ENCODE measurements at regions not wholly inside any gene's neighbourhood (a gene's known extent, or its start where the extent isn't known, plus 50 kb on each side); places are given as distances from the start of the nearest gene placed in this dataset.
"Not testable (repeated sequence)": the region's sequence is repeated elsewhere in the genome, so short reads cannot be mapped to it uniquely, and the experiment has no call there.

DNA sequence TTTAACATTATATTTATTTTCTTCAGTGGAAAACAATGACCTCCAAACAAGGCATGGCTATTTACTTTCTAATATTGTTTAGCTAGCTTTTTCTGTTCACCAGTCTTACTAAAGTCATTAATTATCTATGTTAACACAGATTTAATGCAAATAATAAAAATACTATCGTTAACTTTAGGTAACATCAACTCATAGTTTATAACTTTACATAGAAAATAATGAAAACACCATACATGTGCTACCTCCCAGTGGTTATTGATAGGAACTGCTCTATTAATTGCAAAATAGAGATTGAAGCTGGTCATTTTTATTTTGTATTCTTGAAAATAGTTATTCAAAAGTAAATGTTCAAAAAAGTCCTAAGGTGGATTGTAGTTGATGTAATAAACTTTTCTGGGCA is 78.3 kb upstream of the HCN1 start:
- no peak overlapping the region for H3K4me3 Mint-ChIP-seq (ENCODE audit: unreplicated experiment)
- DNase-seq (ENCODE audit: low spot score), result no peak
- H3K9me3 Mint-ChIP-seq (ENCODE audit: low read depth), result peaks cover 15% of the 10 kb centered on the region
- no peaks in the 10 kb centered on the region for H3K4me1 Mint-ChIP-seq (ENCODE audit: low read depth)
- H3K27ac Mint-ChIP-seq (ENCODE audit: unreplicated experiment), result no peak overlapping the region
- H3K27me3 Mint-ChIP-seq (ENCODE audit: low read depth), result no peaks in the 10 kb centered on the region
- TF ChIP-seq, protein P1, sequence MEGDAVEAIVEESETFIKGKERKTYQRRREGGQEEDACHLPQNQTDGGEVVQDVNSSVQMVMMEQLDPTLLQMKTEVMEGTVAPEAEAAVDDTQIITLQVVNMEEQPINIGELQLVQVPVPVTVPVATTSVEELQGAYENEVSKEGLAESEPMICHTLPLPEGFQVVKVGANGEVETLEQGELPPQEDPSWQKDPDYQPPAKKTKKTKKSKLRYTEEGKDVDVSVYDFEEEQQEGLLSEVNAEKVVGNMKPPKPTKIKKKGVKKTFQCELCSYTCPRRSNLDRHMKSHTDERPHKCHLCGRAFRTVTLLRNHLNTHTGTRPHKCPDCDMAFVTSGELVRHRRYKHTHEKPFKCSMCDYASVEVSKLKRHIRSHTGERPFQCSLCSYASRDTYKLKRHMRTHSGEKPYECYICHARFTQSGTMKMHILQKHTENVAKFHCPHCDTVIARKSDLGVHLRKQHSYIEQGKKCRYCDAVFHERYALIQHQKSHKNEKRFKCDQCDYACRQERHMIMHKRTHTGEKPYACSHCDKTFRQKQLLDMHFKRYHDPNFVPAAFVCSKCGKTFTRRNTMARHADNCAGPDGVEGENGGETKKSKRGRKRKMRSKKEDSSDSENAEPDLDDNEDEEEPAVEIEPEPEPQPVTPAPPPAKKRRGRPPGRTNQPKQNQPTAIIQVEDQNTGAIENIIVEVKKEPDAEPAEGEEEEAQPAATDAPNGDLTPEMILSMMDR (IDR thresholded peaks at IDR 0.05), result peak; percentile 63
- H3K36me3 Mint-ChIP-seq (ENCODE audit: low read depth), result no peaks in the 10 kb centered on the region

DNA sequence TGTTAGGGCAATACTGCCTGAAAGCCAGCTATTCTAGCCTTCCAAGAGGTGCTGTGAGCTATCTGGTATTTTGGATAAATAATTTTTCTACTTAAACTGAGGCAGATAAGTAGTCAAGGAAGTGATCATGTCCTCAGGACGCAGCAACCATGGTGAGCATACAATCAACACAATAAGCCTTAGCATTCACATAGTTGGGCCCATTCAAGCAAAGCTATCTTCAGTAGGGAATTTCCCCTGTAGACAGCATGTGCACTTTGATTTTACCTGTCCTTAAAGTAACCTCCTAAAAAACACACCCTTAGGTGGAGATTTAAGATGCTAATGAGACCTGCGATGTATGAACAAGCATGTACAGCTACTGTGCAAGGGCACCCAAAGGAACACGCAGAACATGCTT is 76.2 kb upstream of the HCN1 start:
- Mint-ChIP-seq H3K9me3 (ENCODE audit: low read depth) (peaks cover 4% of the 10 kb centered on the region), H3K4me3 (ENCODE audit: unreplicated experiment) (no peak overlapping the region), H3K4me1 (ENCODE audit: low read depth) (no peaks in the 10 kb centered on the region), H3K27me3 (ENCODE audit: low read depth) (no peaks in the 10 kb centered on the region), H3K36me3 (ENCODE audit: low read depth) (no peaks in the 10 kb centered on the region), H3K27ac (ENCODE audit: unreplicated experiment) (no peak overlapping the region)
- TF ChIP-seq, protein P1 (IDR thresholded peaks at IDR 0.05), result no peak
- no peak for DNase-seq (ENCODE audit: low spot score)

DNA sequence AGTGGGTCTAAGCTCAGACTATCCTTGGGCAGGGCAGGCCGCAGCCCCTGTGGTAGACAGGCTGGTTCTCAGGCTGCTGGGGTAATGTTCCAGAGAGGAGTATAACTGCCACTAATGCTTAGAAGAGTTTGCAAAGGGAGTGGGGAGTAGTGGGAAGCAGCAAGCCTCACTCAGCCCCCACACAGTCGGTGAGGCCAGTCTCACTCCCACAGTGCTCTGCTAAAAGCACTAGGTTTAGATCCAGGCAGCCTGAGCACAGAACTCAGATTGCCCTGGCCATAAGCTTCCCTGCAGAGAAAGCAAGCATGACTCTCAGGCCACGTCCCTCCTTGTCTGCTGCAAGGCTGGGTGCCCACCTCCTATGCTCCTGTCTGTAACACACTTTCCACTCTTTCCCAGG is 69.4 kb upstream of the HCN1 start:
- Mint-ChIP-seq H3K27me3 (ENCODE audit: low read depth) (no peaks in the 10 kb centered on the region), H3K4me1 (ENCODE audit: low read depth) (no peaks in the 10 kb centered on the region), H3K4me3 (ENCODE audit: unreplicated experiment) (no peak overlapping the region), H3K9me3 (ENCODE audit: low read depth) (peaks cover 44% of the 10 kb centered on the region), H3K36me3 (ENCODE audit: low read depth) (no peaks in the 10 kb centered on the region), H3K27ac (ENCODE audit: unreplicated experiment) (no peak overlapping the region)
- DNase-seq (ENCODE audit: low spot score), result no peak
- TF ChIP-seq, protein P1 (IDR thresholded peaks at IDR 0.05), result no peak

DNA sequence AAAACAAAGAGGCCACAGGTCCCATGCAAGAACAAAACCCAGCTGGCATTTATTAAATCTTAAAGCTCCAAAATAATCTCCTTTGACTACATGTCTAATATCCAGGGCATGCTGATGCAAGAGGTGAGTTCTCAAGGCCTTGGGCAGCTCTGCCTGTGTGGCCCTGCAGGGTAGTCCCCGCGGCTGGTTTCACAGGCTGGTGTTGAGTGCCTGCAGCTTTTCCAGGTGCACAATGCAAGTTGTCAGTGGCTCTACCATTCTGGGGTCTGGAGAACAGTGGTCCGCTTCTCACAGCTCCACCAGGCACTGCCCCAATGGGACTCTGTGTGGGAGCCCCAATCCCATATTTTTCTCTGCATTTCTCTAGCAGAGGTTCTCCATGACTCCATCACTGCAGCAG is 54.4 kb upstream of the HCN1 start:
- Mint-ChIP-seq H3K9me3 (ENCODE audit: low read depth) (peaks cover 66% of the 10 kb centered on the region), H3K27me3 (ENCODE audit: low read depth) (no peaks in the 10 kb centered on the region), H3K4me3 (ENCODE audit: unreplicated experiment) (no peak overlapping the region), H3K27ac (ENCODE audit: unreplicated experiment) (no peak overlapping the region), H3K4me1 (ENCODE audit: low read depth) (no peaks in the 10 kb centered on the region), H3K36me3 (ENCODE audit: low read depth) (no peaks in the 10 kb centered on the region)
- TF ChIP-seq, protein P1 (IDR thresholded peaks at IDR 0.05), result no peak
- DNase-seq (ENCODE audit: low spot score), result peak; percentile 67

DNA sequence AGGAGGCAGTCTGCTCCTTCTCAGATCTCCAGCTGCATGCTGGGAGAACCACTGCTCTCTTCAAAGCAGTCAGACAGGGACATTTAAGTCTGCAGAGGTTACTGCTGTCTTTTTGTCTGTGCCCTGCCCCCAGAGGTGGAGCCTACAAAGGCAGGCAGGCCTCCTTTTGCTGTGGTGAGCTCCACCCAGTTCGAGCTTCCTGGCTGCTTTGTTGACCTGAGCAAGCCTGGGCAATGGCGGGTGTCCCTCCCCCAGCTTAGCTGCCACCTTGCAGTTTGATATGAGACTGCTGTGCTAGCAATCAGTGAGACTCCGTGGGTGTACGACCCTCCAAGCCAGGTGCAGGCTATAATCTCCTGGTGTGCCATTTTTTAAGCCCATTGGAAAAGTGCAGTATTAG is 52.3 kb upstream of the HCN1 start:
- H3K9me3 Mint-ChIP-seq (ENCODE audit: low read depth), result peaks cover 53% of the 10 kb centered on the region
- not testable (repeated sequence) for DNase-seq (ENCODE audit: low spot score); H3K4me1 Mint-ChIP-seq (ENCODE audit: low read depth); H3K27me3 Mint-ChIP-seq (ENCODE audit: low read depth); H3K27ac Mint-ChIP-seq (ENCODE audit: unreplicated experiment); H3K36me3 Mint-ChIP-seq (ENCODE audit: low read depth); H3K4me3 Mint-ChIP-seq (ENCODE audit: unreplicated experiment)

Data from chondrocyte (in vitro differentiated cells).